Keratinocyte (primary cell): ENCODE measurements at regions not wholly inside any gene's neighbourhood (a gene's known extent, or its start where the extent isn't known, plus 50 kb on each side); places are given as distances from the start of the nearest gene placed in this dataset.

ENCODE experiments used
- EZH2 ChIP-seq: IDR thresholded peaks from one replicate; pipeline ENCODE4 v1.6.1; 2012; ENCODE audit warnings: inconsistent platforms, mild to moderate bottlenecking, low read length, moderate library complexity
- TF ChIP-seq, protein P1 (sequence below), 3 experiments: IDR thresholded peaks in 1 of 3; conservative IDR thresholded peaks in 1 of 3; optimal IDR thresholded peaks in 1 of 3; 2 replicates in 2 of 3; 3 replicates in 1 of 3; pipeline versions ENCODE3 to v1.5.1; 2011; ENCODE audit warnings: low read length in 3 of 3, mild to moderate bottlenecking in 3 of 3, moderate library complexity in 2 of 3, control low read depth in 1 of 3, inconsistent platforms in 1 of 3; ENCODE audit not compliant: insufficient read depth in 2 of 3; ENCODE audit errors: extremely low read depth in 1 of 3

DNA sequence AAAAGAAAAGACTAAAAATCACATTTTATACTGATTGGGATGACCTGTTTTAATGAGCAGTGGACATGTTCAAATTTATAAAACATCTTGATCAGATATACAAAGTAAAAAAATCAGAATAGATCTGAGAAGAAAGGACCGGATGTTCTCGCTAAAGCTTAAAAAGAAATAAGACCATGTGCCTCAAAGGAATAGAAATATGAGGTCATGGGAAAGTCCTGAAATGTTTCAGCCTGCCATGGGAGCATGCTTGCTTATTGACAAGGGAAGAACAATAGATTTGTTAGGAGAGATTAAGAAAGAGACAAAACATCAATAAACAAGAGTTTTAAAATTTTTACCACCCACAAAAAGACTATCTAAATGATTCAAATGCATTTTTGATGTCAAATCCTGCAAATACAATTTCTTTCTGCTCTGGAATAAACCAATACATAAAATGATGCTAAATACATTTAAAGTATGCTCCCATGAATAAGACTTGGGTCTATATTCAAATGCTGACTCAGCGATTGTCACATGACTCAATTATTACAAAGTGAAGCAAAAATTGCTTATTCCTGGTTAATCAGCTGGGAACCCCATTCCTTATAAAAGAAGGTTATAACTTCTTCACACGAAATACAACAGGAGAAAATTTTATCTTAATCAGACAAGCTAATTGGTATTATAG, 633.9 kb upstream of the PKDCC start:
- TF ChIP-seq, protein P1, sequence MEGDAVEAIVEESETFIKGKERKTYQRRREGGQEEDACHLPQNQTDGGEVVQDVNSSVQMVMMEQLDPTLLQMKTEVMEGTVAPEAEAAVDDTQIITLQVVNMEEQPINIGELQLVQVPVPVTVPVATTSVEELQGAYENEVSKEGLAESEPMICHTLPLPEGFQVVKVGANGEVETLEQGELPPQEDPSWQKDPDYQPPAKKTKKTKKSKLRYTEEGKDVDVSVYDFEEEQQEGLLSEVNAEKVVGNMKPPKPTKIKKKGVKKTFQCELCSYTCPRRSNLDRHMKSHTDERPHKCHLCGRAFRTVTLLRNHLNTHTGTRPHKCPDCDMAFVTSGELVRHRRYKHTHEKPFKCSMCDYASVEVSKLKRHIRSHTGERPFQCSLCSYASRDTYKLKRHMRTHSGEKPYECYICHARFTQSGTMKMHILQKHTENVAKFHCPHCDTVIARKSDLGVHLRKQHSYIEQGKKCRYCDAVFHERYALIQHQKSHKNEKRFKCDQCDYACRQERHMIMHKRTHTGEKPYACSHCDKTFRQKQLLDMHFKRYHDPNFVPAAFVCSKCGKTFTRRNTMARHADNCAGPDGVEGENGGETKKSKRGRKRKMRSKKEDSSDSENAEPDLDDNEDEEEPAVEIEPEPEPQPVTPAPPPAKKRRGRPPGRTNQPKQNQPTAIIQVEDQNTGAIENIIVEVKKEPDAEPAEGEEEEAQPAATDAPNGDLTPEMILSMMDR (optimal IDR thresholded peaks at IDR 0.05 in 1 of 3, IDR thresholded peaks at IDR 0.05 in 1 of 3, conservative IDR thresholded peaks at IDR 0.05 in 1 of 3; ENCODE audit: extremely low read depth in 1 of 3, insufficient read depth in 2 of 3, low read length in 3 of 3): no peak
- TF ChIP-seq EZH2: no peak
